ENCODE measurements at regions not wholly inside any gene's neighbourhood (a gene's known extent, or its start where the extent isn't known, plus 50 kb on each side); places are given as distances from the start of the nearest gene placed in this dataset.

GRCh38 chr2:196225213-196225612, 53.8 kb upstream of the STK17B start:
- CTCF ChIA-PET, result interaction anchor here (1.1 kb wide), 1 partner anchor 19 kb away, joined by 3 read pairs; no protein-coding TSS in a partner anchor

More at GRCh38 chr2:196225213-196225612, 53.8 kb upstream of the STK17B start:
- no TSS peak for BruUV-seq (replicated peaks)
- Histone ChIP-seq H3K4me3 (replicated peaks in 1 of 3; ENCODE audit: insufficient read depth in 1 of 3, low read depth in 1 of 3, low read length in 3 of 3) (no peak overlapping the region), H3K27ac (ENCODE audit: insufficient read depth, low read depth, low read length) (no peak overlapping the region), H3K4me1 (ENCODE audit: control insufficient read depth, extremely low read depth, insufficient read depth, low read length) (no peaks in the 10 kb centered on the region), H3K36me3 (ENCODE audit: control insufficient read depth in 2 of 2, extremely low read depth in 1 of 2, insufficient read depth in 2 of 2, low read length in 2 of 2) (peaks cover 15 to 53% of the 10 kb centered on the region in 2 experiments), H4K20me1 (replicated peaks; ENCODE audit: control insufficient read depth, extremely low read depth, insufficient read depth, low read length) (no peaks in the 10 kb centered on the region), H3K79me2 (ENCODE audit: control insufficient read depth, insufficient read depth, low read length) (no peaks in the 10 kb centered on the region), H3K9me3 (replicated peaks; ENCODE audit: control insufficient read depth, insufficient read depth, low read length) (no peaks in the 10 kb centered on the region), H3K9me1 (replicated peaks; ENCODE audit: control insufficient read depth, extremely low read depth, insufficient read depth, low read length) (no peaks in the 10 kb centered on the region), H3K4me2 (ENCODE audit: insufficient read depth, low read length) (no peak overlapping the region), H3K9ac (replicated peaks; ENCODE audit: extremely low read depth, insufficient read depth, low read length) (no peak overlapping the region), H3K27me3 (ENCODE audit: control insufficient read depth in 2 of 2, insufficient read depth in 2 of 2, low read length in 2 of 2) (no peaks in the 10 kb centered on the region), H2AFZ (ENCODE audit: low read depth, low read length) (no peak overlapping the region)
- FAIRE-seq (no peak), DNase-seq (ENCODE audit: low read depth, low spot score) (no peak)
- intact Hi-C loops (cut with micrococcal nuclease) (no loop called here), dilution Hi-C loops (cut with MboI; ENCODE audit: extremely low pct_ligation_motif_present, low sequenced_read_pairs) (no loop called here)
- POLR2A ChIA-PET, result interaction anchor here (0.6 kb wide), 1 partner anchor 157 kb away, joined by 4 read pairs; no protein-coding TSS in a partner anchor
- TF ChIP-seq FOS (IDR thresholded peaks at IDR 0.05; ENCODE audit: borderline replicate concordance, insufficient read depth, low read length) (peak; percentile 17), CTCF (IDR thresholded peaks at IDR 0.05; ENCODE audit: extremely low read depth in 1 of 2, insufficient read depth in 1 of 2, low read depth in 1 of 2, low read length in 2 of 2) (no peak), MYC (IDR thresholded peaks at IDR 0.05; ENCODE audit: low read depth, low read length) (no peak), JUN (IDR thresholded peaks at IDR 0.05; ENCODE audit: borderline replicate concordance, insufficient read depth, insufficient read length, low read depth) (no peak), POLR2A (IDR thresholded peaks at IDR 0.05; ENCODE audit: low read depth, low read length) (no peak)

Measured in endothelial cell of umbilical vein (primary cell).